Stimulated activated CD8-positive, alpha-beta memory T cell treated with anti-CD3 and anti-CD28 coated beads, Interleukin-12 subunit alpha, Interleukin-12 subunit beta, amount 100 ng/mL, for 4 hours (primary cell): ENCODE measurements at regions not wholly inside any gene's neighbourhood (a gene's known extent, or its start where the extent isn't known, plus 50 kb on each side); places are given as distances from the start of the nearest gene placed in this dataset.
"Not testable (repeated sequence)": the region's sequence is repeated elsewhere in the genome, so short reads cannot be mapped to it uniquely, and the experiment has no call there.

Experiments used
- DNase-seq: peaks from one replicate; pipeline ENCODE4 v3.0.0-alpha.2; 2020; ENCODE audit warnings: low read depth

- no peak for DNase-seq
Measured at GRCh38 chr4:129682586-129682985, 586.6 kb downstream of the C4orf33 start.

GRCh38 chr4:129707949-129708348, 612.0 kb downstream of the C4orf33 start:
- DNase-seq, result no peak

GRCh38 chr4:129708784-129709183, 612.8 kb downstream of the C4orf33 start:
- no peak for DNase-seq

- no peak for DNase-seq
Measured at GRCh38 chr4:129738175-129738574, 642.2 kb downstream of the C4orf33 start.

- no peak for DNase-seq
Measured at GRCh38 chr4:129747756-129748155, 651.8 kb downstream of the C4orf33 start.

- DNase-seq, result no peak
Measured at GRCh38 chr4:129748991-129749390, 653.0 kb downstream of the C4orf33 start.

GRCh38 chr4:129751646-129752045, 655.7 kb downstream of the C4orf33 start:
- no peak for DNase-seq

- no peak for DNase-seq
Measured at GRCh38 chr4:129783596-129783995, 687.6 kb downstream of the C4orf33 start.

- no peak for DNase-seq
Measured at GRCh38 chr4:129788486-129788885, 692.5 kb downstream of the C4orf33 start.

GRCh38 chr4:129804461-129804981, 708.6 kb downstream of the C4orf33 start:
- no peak for DNase-seq

- DNase-seq, result no peak
Measured at GRCh38 chr4:129806986-129807385, 711.0 kb downstream of the C4orf33 start.

- no peak for DNase-seq
Measured at GRCh38 chr4:129808242-129808641, 712.3 kb downstream of the C4orf33 start.

GRCh38 chr4:129821073-129821472, 725.1 kb downstream of the C4orf33 start:
- DNase-seq, result no peak

GRCh38 chr4:129821963-129822362, 726.0 kb downstream of the C4orf33 start:
- no peak for DNase-seq

GRCh38 chr4:129822701-129823100, 726.7 kb downstream of the C4orf33 start:
- no peak for DNase-seq

GRCh38 chr4:129823105-129823504, 727.2 kb downstream of the C4orf33 start:
- no peak for DNase-seq

- DNase-seq, result no peak
Measured at GRCh38 chr4:129829373-129829772, 733.4 kb downstream of the C4orf33 start.

GRCh38 chr4:129839687-129840086, 743.7 kb downstream of the C4orf33 start:
- no peak for DNase-seq

- DNase-seq, result no peak
Measured at GRCh38 chr4:129842096-129842495, 746.1 kb downstream of the C4orf33 start.

- DNase-seq, result no peak
Measured at GRCh38 chr4:129852434-129852833, 756.5 kb downstream of the C4orf33 start.

GRCh38 chr4:129853685-129854467, 757.9 kb downstream of the C4orf33 start:
- not testable (repeated sequence) for DNase-seq

GRCh38 chr4:129862461-129862860, 766.5 kb downstream of the C4orf33 start:
- no peak for DNase-seq

- no peak for DNase-seq
Measured at GRCh38 chr4:129863206-129863605, 767.3 kb downstream of the C4orf33 start.

- no peak for DNase-seq
Measured at GRCh38 chr4:129883996-129884395, 788.0 kb downstream of the C4orf33 start.
